Left hindlimb (tissue), 1 donor: ENCODE measurements at regions not wholly inside any gene's neighbourhood (a gene's known extent, or its start where the extent isn't known, plus 50 kb on each side); places are given as distances from the start of the nearest gene placed in this dataset.
"Not testable (repeated sequence)": the region's sequence is repeated elsewhere in the genome, so short reads cannot be mapped to it uniquely, and the experiment has no call there.

ENCODE experiments used
- DNase-seq: peaks from one replicate; pipeline ENCODE4 v3.0.0-alpha.2; 2018

DNA sequence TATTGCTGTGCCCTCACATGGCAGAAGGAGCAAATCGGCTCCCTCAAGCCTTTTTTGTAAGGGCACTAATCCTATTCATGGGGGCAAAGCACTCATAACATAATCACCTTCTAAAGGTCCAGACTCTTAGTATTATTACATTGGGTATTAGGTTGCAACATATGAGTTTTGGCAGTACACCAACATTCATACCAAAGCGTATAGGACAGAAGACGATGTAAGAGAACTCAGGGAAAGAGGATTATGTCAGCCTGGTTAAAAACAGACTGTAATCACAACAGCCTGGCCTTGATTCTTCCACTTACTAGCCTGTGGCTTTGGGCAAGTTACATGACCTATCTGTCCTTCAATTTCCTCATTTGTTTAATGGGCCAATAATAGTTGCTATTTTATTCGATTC lies 828.5 kb upstream of the NECTIN3 start:
- DNase-seq, result no peak

DNA sequence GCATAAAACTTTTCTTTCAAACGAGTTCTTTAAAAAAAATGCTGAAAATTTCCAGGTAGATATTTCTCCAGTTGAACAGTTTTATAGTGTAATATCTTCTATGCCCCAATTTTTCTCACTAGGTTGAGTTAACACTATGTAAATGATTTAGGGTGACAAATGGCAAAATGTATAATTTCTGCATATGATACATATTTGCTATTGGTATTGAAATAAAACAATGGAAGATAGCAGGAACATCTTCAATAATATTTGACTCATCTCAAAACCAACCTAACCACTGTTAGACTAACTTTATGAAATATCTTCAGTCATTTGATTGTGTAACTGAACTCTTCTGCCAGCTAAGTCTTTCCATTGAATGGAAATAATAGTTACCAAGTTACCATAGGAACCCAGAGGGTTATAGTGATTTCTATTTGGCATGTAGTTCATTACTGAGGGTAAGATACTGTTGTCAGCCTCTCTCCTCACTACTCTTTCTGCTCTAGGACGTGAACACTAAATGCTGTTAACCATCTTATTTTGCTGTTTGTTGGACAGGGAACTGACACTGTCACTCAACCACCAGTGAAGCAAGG lies 824.7 kb upstream of the NECTIN3 start:
- DNase-seq, result no peak

DNA sequence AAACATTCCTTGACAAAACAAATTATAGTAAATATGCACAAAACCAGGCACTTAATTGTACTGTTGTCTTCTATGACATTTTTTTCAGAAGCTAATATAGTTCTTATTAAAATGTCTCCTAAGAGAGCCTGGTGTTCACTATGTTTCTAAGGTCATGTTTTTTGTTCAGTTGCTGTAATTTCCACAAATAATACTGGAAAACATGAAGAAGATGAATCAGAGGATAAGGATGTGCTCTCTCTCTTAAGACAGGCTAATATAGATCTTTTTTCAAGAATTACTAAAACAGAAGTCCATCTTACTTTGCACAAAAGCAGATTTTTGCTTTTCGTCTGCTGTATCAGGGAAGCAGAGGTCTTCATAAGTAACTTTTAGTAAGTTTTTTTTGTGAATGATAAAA lies 823.0 kb upstream of the NECTIN3 start:
- no peak for DNase-seq

DNA sequence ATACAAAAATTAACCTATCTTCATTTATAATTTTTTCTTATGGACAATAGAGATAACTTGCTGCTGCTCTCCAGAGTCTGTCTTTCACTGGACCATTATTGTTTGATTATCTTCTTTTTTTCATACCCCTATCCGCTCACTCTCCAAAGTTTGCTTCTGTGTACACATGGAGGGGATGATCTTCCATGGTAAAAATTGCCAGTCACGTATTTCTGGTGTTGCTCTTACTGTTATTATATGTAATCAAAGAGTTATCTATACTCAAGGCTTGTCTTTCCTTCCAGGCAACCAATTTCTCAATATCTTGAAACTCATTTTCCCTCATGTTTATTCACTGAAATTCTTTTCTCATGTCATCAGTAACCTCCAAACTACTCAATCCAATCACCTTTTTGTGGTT lies 817.8 kb upstream of the NECTIN3 start:
- no peak for DNase-seq

DNA sequence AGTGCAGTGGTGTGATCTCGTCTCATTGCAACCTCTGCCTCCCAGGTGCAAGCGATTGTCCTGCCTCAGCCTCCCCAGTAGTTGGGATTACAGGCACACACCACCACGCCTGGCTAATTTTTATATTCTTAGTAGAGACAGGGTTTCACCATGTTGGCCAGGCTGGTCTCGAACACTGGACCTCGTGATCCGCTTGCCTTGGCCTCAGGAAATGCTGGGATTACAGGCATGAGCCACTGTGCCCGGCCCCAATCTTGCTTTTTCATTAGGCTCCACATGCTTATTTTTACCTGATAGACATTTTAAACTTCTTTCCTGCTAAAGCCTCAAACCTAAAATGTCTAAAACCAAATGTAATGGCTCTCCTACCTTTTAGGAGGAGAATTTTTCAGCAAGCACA lies 817.0 kb upstream of the NECTIN3 start:
- DNase-seq, result no peak

DNA sequence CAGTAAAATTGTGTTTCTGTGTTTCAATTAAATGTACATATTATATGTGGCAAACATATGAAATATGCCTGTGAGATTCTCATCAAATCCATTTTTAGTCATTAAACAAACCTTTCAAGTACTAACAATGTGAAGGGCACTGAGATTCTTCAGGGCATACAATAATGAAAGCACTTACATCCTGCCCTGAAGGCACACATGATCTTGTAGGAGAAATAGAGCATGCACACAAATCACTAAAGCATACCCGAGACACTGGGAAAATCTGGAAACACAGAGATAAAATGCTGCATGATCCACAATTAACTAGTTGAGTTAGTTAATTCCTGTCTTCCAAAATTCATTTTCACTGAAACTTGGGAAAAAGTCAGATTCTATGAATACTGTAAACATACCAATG lies 810.5 kb upstream of the NECTIN3 start:
- DNase-seq, result no peak

DNA sequence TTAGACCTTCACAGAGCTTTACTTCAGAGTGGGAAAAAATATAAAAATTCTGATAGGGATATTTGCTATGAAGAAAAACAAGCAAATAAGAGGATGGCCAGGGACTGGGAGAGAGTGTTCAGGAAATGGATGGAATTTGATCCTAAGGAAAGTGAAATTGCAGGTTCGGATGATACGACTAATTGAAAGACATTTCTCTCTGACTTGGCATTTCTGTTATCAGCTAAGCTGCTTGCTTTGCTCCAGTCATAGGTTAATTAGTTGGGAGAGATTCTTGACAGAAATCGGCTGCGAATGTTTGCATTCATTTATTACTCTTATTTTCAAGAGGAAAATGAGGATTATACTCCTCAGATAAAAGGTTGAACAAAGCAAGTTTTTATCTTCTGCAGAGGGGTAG lies 808.7 kb upstream of the NECTIN3 start:
- no peak for DNase-seq

DNA sequence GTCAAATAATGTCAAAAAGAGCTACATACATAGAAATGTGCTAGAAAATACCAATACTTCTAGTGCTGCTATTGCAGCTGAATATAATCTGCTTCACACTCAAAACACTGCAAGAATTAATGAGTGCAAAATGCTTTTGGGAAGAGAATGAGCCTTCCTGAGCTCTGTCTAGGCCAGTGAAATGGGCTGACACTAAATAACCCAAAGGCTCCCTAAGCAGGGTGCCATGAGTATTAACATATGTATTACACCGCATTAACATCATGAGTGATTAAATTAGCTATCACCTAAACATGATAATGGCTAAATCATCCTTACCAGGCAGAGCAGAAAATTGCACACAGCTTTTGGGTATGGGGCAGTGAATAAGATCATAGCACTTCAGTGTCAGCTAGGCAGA lies 806.3 kb upstream of the NECTIN3 start:
- no peak for DNase-seq

DNA sequence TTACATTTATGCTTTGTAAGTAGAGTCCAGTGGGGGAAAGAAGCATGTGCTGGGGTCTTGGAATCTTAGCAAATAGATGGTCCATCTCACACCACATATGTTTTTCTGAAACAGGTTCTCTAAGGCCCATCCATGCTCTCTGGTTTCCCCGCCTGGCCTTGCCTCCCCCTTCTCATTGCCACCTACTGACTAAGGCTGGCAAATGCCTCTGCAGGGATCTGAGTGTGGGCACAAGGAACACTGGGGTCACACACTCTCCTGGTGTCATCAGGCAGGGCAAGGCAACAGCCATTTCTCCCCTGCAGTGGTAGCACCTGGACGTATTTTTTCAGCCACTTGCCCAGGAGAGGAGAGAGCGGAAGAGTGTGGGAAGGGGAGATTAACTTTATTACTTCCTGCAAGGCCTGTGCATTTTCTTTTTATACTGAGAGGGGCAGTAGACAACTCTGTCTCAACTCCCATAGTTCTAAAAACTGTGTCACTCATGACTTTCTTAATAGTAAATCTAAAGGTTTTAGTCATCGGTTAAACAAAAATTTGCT lies 804.2 kb upstream of the NECTIN3 start:
- DNase-seq, result no peak

DNA sequence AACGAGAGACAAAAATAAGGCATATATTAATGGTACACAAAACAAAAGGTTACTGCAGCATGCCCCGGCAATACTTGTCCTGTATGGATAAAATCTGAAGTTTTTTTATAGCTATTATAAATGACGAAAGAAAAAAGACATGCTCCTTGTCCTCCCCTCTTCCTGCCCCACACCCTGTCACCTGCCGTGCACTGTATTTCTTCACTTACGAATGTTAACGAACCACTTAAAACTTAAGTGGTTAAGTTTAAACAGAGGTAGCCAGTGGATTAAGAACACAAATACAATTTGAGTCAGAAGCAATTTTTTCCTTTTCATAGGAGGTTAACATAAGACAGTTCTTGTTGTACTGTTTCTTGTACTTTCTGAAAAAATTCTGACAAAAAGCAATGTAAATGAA lies 799.1 kb upstream of the NECTIN3 start:
- no peak for DNase-seq

DNA sequence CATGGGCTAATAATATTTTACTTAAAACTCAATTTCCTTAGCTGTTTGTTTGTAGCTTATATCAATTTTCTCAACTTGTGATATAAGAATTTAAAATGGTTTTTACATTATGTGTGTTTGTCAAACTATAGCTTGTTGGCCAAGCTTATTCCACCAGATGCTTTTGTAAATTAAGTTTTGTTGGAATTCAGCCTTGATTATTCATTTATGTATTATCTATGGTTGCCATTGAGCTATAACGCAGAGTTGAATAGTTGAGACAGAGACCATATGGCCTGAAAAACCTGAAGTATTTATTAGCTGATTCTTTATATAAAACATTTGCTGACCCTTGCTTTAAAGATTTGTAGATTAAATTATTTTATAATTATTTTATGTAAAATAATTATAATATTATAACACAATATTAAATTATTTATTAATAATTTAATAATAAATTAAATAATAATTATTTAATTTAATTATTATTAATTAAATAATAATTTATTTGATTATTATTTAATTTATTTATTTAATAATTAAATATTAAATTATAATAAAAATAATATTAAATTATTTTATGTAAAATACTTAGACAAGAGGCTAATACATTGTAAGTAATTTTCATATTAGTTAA lies 779.6 kb upstream of the NECTIN3 start:
- no peak for DNase-seq

DNA sequence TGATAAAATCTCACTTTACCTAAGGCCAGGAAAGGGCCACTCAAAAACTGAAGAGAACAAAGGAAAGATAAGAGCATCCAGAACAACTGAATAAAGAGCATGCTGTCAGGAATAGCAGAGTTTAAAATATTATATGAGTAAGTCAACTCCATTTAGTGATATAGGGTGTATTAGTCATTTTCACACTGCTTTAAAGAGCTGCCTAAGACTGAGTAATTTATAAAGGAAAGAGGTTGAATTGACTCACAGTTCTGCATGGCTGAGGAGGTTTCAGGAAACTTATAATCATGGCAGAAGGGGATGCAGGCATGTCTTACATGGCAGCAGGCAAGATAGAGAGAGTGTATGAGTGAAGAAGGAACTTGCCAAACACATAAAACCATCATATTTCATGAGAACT lies 778.0 kb upstream of the NECTIN3 start:
- no peak for DNase-seq

DNA sequence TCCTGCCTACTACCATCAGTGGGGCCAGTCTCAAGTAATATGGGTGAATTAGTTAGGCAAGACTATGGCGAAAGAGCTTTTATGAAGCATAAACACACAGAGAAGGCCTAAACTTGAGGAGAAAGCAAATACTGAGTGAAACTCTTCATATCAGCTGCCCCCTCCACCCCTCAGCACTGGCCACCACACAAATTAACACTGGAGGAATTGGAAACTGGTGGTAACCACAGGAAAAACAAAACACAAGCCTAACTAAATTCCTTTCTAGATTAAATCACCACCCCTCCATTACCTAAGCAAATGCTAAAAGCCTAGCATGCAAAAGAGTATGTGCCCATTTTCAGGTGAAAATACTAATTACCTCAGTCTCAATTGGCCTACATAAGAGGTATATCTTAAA lies 774.7 kb upstream of the NECTIN3 start:
- no peak for DNase-seq

DNA sequence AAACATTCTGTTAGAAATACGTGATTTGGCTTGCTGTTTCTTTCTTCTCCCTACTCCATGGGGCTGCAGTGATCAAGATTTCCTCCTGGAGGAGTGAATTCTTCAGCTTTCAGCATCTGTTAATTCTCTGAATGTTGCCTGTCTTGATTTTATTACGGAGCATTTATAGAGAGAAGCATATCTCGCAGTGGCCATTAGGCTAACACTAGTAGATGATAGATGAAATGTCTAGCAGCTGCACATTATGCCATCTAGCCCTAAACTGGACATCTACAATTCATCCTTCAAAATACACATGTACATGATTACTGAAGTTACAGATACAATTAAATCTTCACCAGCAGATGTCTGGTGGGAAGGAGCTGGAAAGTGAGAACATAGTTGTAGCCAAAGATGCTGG lies 769.8 kb upstream of the NECTIN3 start:
- DNase-seq, result no peak

DNA sequence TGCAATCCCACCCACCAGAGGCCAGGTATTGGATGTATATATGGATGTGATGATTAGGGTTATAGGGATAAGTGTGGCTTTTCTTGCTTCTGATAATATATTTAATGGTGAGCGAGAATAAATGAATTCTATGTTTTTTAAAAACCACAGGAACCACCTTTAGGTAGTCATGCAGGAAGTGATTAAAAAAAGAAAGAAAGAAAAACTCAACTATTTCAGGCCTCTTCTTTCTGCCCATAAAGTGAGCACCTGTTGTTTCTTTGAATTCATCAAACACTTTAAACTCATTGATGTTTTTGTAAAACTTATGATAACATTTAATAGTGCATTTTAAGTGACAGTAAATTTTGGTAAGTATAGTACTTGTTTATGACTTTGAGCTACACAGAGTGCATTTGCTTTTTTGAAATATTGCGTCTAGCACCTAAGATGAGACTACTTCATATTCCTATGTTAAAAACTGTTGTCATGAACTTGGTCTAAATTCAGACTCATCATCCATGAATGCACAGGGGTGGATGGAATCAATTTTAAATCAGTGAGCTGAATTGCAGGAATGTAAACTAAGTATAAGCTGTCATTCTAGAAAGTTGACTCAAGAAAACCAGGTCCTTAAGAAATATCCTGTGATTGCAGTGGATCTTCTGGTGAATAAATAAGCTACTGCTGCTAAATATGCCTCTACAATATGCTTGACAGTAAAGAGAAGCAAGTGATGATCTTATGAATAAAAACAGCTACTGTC lies 764.4 kb upstream of the NECTIN3 start:
- DNase-seq, result no peak

DNA sequence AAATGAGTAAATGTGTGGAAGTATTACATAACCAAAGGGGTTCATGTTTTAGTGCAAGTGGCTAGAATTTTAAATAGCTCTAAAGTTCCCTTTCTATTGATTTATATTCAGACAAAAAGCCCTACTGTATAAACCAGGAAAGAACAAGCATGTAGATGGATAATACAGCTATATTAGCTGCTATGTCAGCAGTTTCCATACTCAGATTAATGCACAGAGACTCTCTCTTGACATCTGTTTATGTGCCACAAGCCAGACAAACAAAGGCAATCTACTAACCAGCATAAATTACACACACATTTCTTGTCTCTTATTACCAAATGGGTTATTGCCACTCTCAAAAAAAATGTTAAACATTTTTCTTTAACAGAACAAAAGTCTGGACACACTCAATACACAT lies 760.1 kb upstream of the NECTIN3 start:
- DNase-seq, result no peak

DNA sequence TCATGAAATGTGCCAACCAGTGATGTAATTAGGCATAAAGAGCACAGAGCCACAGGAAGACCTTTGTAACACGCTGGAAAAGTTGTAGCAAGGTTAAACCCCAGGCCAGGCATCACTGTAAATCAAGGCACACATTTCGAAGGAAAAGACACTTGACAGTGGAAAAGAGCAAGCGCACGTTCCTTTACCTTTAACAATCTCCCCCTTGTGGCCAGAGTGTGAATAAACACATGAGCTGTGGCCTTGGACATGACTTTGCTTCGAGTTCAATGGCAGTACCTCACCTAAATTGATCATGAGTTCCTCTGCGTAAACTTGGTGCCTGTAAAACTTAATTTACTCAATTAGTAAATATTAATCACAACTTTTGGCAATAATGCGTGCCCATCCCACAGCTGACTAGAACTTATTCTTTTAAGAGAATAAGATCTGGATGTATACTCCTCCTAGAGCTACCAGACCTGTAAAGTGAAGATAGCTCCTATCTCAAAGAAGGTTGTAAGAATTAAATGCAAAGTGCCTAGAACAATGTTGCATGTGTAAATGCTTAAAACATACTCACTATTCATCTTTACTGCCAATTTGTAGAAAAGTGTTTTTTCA lies 757.0 kb upstream of the NECTIN3 start:
- peak; percentile 27 for DNase-seq

DNA sequence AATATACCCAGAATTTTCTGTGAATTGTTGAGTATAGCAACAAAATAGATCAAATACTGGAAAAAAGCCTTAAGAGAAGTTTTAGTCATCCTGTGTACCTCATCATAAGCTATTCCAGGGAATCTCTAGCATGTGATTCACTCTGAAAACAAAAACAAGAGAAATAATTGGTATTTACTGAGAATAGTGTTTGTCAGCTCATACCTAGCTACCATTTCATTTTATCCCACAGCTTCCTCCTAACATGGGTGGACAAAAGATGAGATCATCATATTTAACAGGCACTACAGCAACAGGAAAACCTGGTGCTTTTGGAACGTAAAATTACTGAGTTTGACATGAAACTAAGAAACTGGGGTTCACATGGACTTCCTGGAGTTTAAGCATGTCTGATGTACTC lies 753.5 kb upstream of the NECTIN3 start:
- DNase-seq, result no peak

DNA sequence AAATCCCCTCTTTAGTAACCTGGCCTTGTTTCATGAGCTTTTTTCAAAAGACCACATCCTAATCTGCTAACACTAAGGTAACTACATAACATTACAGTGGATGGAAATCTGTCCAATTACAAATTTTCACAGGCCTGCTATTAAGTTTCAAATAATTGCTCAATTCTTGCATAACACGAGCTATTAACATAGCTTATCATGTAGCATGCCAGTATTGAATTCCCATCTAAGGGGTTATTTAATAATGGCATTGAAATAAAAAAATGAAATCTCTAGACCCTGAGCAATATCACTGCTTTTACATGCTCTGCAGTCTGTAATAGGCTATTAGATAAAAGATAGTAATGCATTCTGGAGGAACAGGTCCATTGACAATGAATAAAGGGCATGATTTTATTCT lies 748.3 kb upstream of the NECTIN3 start:
- DNase-seq, result no peak

DNA sequence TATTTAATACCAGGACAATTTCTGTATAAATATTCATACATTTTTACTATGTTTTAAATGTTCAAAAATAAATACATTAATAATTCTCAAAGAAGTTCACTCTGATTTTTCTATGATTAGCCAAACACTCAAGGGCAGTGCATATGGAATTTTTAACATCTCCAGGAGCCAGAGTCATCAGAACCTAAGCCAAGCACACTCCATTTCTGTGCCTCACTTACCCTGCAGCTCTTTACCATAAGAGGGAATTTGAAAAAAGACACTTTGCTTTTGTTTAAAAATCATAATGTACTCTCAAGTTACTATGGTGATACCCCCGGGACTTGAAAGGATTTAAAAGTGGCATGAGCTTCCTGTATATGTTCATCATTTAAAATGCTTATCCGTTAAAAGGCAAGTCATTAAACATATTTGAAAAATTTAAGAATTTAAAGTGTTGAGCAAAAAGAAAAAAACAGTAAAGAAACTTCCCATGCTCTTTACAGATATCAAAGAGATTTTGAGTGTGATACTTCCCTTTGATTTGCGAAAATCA lies 747.4 kb upstream of the NECTIN3 start:
- DNase-seq, result no peak

DNA sequence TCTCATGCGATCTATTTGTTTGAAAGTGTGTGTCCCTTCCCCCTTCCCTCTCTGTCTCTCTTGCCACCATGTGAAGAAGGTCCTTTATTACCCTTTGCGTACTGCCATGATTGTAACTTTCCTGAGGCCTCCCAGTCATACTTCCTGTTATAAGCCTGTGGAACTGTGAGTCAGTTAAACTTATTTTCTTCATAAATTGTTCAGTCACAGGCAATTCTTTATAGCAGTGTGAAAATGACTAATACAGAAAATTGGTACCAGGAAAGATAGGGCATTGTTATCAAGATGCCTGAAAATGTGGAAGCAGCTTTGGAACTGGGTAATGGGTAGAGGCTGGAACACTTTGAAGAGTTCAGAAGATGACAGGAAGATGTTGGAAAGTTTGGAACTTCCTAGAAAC lies 743.7 kb upstream of the NECTIN3 start:
- DNase-seq, result no peak

DNA sequence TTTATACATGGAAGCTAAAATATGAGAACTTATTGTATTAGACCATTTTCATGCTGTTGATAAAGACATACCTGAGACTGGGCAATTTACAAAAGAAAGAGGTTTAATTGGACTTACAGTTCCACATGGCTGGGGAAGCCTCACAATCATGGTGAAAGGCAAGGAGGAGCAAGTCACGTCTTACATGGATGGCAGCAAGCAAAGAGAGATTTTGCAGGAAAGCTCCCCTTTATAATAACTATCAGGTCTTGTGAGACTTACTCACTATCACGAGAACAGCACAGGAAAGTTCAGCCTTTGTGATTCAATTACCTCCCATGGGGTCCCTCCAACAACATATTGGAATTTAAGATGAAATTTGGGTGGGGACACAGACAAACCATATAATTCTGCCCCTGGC lies 740.1 kb upstream of the NECTIN3 start:
- not testable (repeated sequence) for DNase-seq

DNA sequence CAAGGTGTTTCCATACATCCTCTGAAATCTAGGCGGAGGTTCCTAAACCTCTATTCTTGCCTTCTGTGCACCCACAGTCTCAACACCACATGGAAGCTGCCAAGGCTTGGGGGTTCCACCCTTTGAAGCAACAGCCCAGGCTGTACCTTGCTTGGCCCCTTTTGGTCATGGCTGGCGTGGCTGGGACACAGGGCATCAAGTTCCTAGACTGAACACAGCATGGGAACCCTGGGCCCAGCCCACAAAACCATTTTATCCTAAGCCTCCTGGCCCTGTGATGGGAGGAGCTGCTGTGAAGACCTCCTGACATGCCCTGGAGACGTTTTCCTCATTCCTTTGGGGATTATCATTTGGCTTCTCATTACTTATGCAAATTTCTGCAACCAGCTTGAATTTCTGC lies 739.0 kb upstream of the NECTIN3 start:
- no peak for DNase-seq

DNA sequence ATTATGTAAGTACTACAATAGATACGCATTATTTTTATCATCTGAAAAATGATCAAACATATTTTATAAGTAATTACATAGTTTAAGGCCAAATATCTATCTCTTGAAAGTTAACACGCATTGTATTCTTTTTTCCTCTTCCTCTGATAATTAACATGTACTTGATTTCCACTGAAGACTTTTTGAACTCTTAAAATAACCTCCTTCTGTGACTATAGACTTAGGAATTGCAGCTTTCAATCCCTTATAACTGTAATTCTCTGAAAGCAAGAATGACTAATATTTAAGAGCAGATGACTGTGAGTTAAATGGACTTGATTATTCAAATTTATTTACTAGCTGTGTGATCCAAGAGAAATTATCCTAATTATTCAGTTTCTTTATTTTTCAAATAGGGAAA lies 730.6 kb upstream of the NECTIN3 start:
- no peak for DNase-seq
